Nephron progenitor cell (in vitro differentiated cells): ENCODE measurements at regions not wholly inside any gene's neighbourhood (a gene's known extent, or its start where the extent isn't known, plus 50 kb on each side); places are given as distances from the start of the nearest gene placed in this dataset.

ENCODE experiments used
- DNase-seq: peaks from one replicate; pipeline ENCODE4 v3.0.0; 2021
- H3K27ac Mint-ChIP-seq: 2 replicates; pipeline ENCODE4 v1.8.0; 2021; ENCODE audit warnings: mild to moderate bottlenecking, moderate library complexity, mixed read lengths
- H3K27me3 Mint-ChIP-seq: 2 replicates; pipeline ENCODE4 v1.8.0; 2021; ENCODE audit warnings: mild to moderate bottlenecking, low read depth, mixed read lengths; ENCODE audit not compliant: poor library complexity
- H3K36me3 Mint-ChIP-seq: 2 replicates; pipeline ENCODE4 v1.8.0; 2021; ENCODE audit warnings: low read depth, mixed read lengths
- H3K4me1 Mint-ChIP-seq: 2 replicates; pipeline ENCODE4 v1.8.0; 2021; ENCODE audit warnings: mixed read lengths
- H3K4me3 Mint-ChIP-seq: 2 replicates; pipeline ENCODE4 v1.8.0; 2021; ENCODE audit warnings: mild to moderate bottlenecking, moderate library complexity, mixed read lengths
- H3K9me3 Mint-ChIP-seq: 2 replicates; pipeline ENCODE4 v1.8.0; 2021; ENCODE audit warnings: mild to moderate bottlenecking, moderate library complexity, mixed read lengths
- CTCF ChIP-seq: fragments of 200-600 bp; sonication (generic); IDR thresholded peaks from 2 replicates; pipeline ENCODE4 v1.5.0; 2021; ENCODE audit warnings: antibody characterized with exemption

DNA sequence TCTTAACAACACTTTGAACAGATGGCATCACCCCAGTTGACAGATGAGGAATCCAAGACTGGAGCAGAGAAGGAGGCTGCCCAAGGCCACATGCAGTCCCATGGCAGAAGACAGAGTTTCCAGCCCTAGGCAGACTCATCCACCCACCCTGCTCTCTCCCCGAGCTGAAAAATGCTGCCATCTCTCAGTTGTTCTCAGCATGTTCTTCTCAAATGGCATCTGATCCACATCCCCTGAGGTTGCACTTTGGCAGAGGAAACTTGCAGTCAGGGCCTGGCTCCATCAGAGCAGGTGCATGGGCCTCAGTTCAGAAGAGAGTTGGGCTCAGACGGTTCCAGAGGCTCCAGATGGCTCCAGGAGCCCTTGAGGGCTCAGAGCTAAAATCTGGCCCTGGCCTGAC, 709.4 kb downstream of the MATN1 start:
- peaks cover 14% of the 10 kb centered on the region for H3K36me3 Mint-ChIP-seq
- TF ChIP-seq CTCF, result no peak
- peaks cover 15% of the 10 kb centered on the region for H3K9me3 Mint-ChIP-seq
- H3K4me3 Mint-ChIP-seq, result no peak overlapping the region
- no peak overlapping the region for H3K27ac Mint-ChIP-seq
- peaks cover 23% of the 10 kb centered on the region for H3K4me1 Mint-ChIP-seq
- peaks cover 21% of the 10 kb centered on the region for H3K27me3 Mint-ChIP-seq
- no peak for DNase-seq

DNA sequence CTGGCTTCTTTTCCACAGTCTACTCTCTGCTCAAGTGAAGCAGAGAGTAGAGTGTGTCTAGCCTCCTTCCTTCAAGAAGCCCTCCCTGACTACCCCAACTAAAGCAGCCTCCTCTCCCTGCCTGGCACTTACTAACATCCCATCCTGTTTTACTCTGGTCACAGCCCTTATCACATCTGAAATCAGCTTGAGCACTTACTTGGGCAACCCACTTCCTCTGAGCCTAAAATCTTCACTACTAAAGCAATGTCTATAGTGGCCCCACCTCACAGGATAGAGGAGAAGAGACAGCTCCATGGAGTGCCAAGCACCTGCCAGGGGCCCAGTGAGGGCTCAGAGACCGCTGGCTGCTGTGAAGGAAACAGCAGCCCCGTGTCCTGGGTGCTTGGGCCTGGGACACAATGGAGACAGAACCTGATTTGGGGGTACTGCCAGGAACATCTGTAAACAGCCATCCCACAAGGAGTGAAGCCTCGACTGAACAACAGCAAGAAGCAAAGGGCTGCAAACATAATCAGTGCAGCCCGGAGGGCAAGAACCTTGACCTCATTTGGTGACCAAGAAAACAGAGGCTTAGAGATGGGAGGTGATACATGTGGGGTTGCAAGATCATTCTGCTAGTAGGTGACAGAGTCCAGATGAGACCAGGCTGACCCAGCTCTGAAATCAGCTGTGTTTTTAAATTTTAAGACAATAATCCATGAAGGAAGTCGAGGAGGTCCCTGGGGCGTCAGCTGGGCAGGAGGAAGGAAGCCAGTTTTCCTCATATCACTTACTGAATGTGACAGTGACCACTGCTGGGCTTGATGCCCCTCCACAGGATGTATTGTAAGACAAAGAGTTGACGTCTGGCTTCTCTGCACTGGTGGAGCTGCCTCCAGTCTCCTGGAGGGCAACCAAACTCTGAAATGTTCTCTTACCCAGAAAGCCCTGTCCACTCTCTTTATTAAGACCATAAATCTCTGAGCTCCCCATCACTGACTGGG, 710.6 kb downstream of the MATN1 start:
- Mint-ChIP-seq H3K36me3 (peaks cover 2% of the 10 kb centered on the region), H3K27me3 (peaks cover 22% of the 10 kb centered on the region), H3K9me3 (peaks cover 3% of the 10 kb centered on the region), H3K4me1 (peaks cover 31% of the 10 kb centered on the region), H3K27ac (peak overlapping the region; percentile 6), H3K4me3 (no peak overlapping the region)
- no peak for DNase-seq
- TF ChIP-seq CTCF, result no peak

DNA sequence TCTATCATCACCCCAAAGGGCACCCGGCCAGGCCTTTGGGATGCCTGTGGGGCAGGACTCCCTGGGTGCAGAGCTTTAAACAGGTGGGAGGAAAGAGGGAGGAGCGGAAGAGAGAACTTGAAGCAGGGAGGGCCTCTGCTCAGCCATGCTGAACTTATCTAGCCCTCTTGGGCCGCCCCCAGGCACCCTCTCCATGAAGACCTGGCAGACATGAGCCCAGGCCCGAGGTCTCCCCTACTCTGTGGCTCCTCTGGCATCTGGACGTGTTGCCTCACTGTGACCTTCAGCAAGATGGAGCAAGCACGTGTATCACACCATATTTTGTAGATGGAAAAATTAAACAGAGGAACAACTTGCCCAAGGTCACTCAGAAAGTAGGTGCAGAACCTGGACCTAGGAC, 711.4 kb downstream of the MATN1 start:
- Mint-ChIP-seq H3K36me3 (no peaks in the 10 kb centered on the region), H3K27me3 (peaks cover 25% of the 10 kb centered on the region), H3K4me1 (peaks cover 31% of the 10 kb centered on the region), H3K27ac (peak overlapping the region; percentile 21), H3K4me3 (no peak overlapping the region), H3K9me3 (no peaks in the 10 kb centered on the region)
- TF ChIP-seq CTCF, result no peak
- DNase-seq, result no peak

DNA sequence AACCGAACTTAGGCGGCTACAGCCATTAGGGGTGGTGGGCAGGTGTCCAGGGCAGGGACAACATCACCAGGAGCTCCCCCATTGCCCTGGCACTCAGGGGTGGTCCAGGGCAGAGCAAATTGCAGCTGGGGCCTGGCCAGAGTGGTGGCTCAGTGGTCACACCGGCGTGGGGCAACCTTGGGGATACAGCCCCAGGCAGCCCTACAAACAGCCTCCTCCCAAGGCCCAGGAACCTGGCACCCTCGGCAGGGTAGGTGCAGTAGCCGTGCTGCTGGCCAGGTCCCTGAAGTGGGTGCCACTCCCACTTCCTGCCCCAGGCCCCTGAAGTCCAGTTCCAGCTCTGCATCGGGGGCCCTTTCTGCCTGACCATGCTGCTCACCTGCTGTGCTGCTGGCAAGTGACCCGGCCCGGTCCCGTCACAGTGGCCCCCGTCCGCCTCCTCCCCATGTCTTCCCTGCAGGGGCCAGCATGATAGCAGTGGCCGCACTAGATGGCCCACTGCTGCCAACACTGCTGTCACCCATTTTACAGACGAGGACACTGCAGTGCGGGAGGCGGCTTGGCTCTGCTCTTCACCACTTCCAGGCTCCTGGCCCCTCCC, 712.8 kb downstream of the MATN1 start:
- Mint-ChIP-seq H3K9me3 (no peaks in the 10 kb centered on the region), H3K4me1 (peaks cover 36% of the 10 kb centered on the region), H3K27ac (no peak overlapping the region), H3K36me3 (no peaks in the 10 kb centered on the region), H3K4me3 (no peak overlapping the region), H3K27me3 (peaks cover 25% of the 10 kb centered on the region)
- no peak for DNase-seq
- no peak for TF ChIP-seq CTCF

DNA sequence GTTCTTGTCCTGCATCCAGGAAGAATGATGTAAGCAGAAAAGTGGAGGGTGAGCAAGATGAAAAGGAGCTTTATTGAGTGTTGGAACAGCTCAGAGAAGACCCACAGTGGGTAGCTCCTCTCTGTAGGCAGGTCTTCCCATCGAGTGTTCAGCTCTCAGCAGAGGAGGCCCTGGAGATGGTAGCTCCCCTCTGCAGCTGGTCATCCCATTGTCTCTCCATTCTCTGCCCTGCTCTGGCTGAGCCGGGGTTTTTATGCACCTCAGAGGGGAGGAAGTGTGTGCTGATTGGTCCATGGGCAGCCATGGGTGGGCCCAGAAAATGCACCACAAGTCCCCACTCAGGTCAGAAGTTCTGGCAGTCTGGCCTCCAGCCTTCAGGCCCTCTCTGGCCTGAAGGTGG, 713.7 kb downstream of the MATN1 start:
- Mint-ChIP-seq H3K4me3 (no peak overlapping the region), H3K4me1 (peaks cover 36% of the 10 kb centered on the region), H3K27ac (no peak overlapping the region), H3K9me3 (no peaks in the 10 kb centered on the region), H3K36me3 (no peaks in the 10 kb centered on the region), H3K27me3 (peaks cover 22% of the 10 kb centered on the region)
- TF ChIP-seq CTCF, result no peak
- DNase-seq, result no peak
